ENCODE measurements at regions not wholly inside any gene's neighbourhood (a gene's known extent, or its start where the extent isn't known, plus 50 kb on each side); places are given as distances from the start of the nearest gene placed in this dataset.

GRCh38 chr2:228902176-228902575, 368.9 kb downstream of the PID1 start:
- no peaks in the 10 kb centered on the region for H3K9me3 ChIP-seq (replicated peaks)
- H3K36me3 ChIP-seq: no peaks in the 10 kb centered on the region
- H3K27me3 ChIP-seq (ENCODE audit: low read depth): no peaks in the 10 kb centered on the region
- DNase-seq: no peak
- no peak overlapping the region for H3K27ac ChIP-seq (replicated peaks)
- intact Hi-C loops (cut with micrococcal nuclease): no loop called here
- no peak for TF ChIP-seq CTCF (IDR thresholded peaks at IDR 0.05; ENCODE audit: borderline replicate concordance)
- H3K4me3 ChIP-seq: no peak overlapping the region
- H3K4me1 ChIP-seq: no peaks in the 10 kb centered on the region

GRCh38 chr2:228901531-228901930, 369.6 kb downstream of the PID1 start:
- Histone ChIP-seq H3K4me1 (no peaks in the 10 kb centered on the region), H3K27ac (replicated peaks) (no peak overlapping the region), H3K36me3 (no peaks in the 10 kb centered on the region), H3K9me3 (replicated peaks) (no peaks in the 10 kb centered on the region), H3K27me3 (ENCODE audit: low read depth) (no peaks in the 10 kb centered on the region), H3K4me3 (no peak overlapping the region)
- TF ChIP-seq CTCF (IDR thresholded peaks at IDR 0.05; ENCODE audit: borderline replicate concordance): no peak
- DNase-seq: no peak
- intact Hi-C loops (cut with micrococcal nuclease): no loop called here

GRCh38 chr2:228878138-228878537, 392.9 kb downstream of the PID1 start:
- Histone ChIP-seq H3K36me3 (no peaks in the 10 kb centered on the region), H3K27me3 (ENCODE audit: low read depth) (no peaks in the 10 kb centered on the region), H3K4me3 (no peak overlapping the region), H3K9me3 (replicated peaks) (no peaks in the 10 kb centered on the region), H3K4me1 (no peaks in the 10 kb centered on the region), H3K27ac (replicated peaks) (no peak overlapping the region)
- DNase-seq: no peak
- TF ChIP-seq CTCF (IDR thresholded peaks at IDR 0.05; ENCODE audit: borderline replicate concordance): no peak
- intact Hi-C loops (cut with micrococcal nuclease): no loop called here

- Histone ChIP-seq H3K9me3 (replicated peaks) (peaks cover 5% of the 10 kb centered on the region), H3K27ac (replicated peaks) (no peak overlapping the region), H3K4me1 (no peaks in the 10 kb centered on the region), H3K36me3 (no peaks in the 10 kb centered on the region), H3K4me3 (no peak overlapping the region), H3K27me3 (ENCODE audit: low read depth) (no peaks in the 10 kb centered on the region)
- intact Hi-C loops (cut with micrococcal nuclease): no loop called here
- DNase-seq: no peak
- TF ChIP-seq CTCF (IDR thresholded peaks at IDR 0.05; ENCODE audit: borderline replicate concordance): no peak
Observed at GRCh38 chr2:228876276-228876675, 394.8 kb downstream of the PID1 start.

DNA sequence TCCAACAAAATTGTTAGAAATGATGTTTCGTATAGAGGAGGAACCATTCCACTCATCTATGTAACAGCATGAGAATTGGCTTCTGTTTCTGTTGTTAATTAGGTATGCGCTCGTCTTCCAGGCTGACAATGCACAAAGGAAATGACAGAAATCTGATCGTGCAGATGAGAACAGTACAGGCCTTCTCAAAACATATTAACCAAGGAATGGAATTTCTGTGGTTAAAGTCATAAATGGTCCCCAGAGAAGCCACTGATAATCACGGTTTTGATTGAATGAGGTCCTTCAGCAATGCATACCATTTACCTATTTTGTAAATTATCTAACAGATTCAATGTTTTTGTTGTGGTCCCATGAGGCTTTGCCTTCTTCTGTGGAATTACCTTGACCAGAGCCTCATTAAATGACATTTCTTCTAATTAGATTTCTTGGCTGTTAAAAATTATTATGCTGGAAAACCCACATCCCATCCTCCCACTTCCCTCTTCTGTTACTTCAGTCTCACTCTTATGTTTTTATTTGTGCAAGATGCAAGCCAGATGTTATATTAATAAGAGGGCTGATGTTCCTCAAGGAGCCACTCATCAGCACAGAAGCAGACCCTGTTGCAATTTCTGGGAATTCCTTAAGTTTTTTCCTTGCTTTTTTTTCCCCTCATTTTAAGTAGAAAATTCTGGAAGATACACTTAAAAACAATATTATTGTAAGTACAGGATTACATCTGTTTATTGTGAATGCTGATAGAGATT, 395.8 kb downstream of the PID1 start:
- Histone ChIP-seq H3K9me3 (replicated peaks) (peaks cover 5% of the 10 kb centered on the region), H3K27me3 (ENCODE audit: low read depth) (no peaks in the 10 kb centered on the region), H3K36me3 (no peaks in the 10 kb centered on the region), H3K27ac (replicated peaks) (no peak overlapping the region), H3K4me1 (no peaks in the 10 kb centered on the region), H3K4me3 (no peak overlapping the region)
- no peak for DNase-seq
- intact Hi-C loops (cut with micrococcal nuclease): no loop called here
- TF ChIP-seq CTCF (IDR thresholded peaks at IDR 0.05; ENCODE audit: borderline replicate concordance): no peak

Measured in left ventricle myocardium inferior (tissue), 1 donor.